Activated CD8-positive, alpha-beta memory T cell treated with anti-CD3 and anti-CD28 coated beads, Interleukin-2, amount 50 U/mL, for 4 hours (primary cell): ENCODE measurements at regions not wholly inside any gene's neighbourhood (a gene's known extent, or its start where the extent isn't known, plus 50 kb on each side); places are given as distances from the start of the nearest gene placed in this dataset.
"Not testable (repeated sequence)": the region's sequence is repeated elsewhere in the genome, so short reads cannot be mapped to it uniquely, and the experiment has no call there.

Source experiments
- DNase-seq: peaks from one replicate; pipeline ENCODE4 v3.0.0-alpha.2; 2020

DNA sequence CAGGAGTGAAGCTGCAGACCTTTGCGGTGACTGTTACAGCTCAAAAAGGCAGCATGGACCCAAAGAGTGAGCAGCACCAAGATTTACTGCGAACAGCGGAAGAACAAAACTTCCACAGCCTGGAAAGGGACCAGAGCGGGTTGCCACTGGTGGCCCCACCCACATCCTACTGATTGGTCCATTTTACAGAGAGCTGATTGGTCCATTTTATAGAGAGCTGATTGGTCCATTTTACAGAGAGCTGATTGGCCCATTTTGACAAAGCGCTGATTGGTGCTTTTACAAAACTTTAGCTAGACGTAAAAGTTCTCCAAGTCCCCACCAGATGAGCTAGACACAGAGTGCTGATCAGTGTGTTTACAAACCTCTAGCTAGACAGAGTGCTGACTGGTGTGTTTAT lies 134.2 kb upstream of the FRG1 start:
- no peak for DNase-seq

DNA sequence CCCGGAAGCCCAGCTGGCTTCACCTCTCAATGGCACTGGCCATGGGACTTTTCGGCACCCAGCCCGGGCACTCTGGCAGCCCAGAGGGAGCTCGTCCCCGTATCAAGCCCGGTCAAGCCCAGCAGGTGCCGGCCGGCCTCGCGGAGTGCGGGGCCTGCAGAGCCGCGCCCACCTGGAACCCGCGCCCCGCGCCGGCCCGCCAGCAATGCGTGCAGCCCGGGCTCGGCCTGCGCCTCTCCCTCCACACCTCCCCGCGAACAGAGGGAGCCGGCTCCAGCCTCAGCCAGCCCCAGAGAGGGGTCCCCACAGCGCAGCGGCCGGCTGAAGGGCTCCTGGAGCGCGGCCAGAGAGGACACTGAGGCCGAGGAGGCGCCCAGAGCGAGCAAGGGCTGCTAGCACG lies 133.6 kb upstream of the FRG1 start:
- no peak for DNase-seq

DNA sequence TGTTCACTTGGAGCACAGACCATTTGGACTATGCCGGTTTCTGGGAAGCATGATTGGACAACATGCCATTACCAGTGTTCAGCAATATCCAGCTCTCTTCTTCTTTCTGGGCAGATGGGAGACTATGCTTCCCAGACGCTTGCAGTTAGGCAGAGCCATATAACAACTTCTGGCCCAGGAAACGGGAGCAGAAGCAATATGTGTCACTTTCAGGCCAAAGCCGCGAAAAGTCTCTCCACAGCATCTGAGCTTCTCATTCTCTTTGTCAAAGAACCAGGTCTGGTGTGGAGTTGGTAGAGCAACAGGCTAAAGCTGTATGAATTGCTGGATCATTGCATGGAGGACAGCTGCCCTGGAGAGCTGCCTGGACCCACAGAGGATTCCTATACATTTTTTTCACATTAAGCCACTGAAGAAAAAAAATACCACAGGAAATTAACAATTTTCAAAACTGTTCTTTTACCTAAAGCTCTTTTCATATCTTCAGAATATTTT lies 131.4 kb upstream of the FRG1 start:
- DNase-seq: no peak

DNA sequence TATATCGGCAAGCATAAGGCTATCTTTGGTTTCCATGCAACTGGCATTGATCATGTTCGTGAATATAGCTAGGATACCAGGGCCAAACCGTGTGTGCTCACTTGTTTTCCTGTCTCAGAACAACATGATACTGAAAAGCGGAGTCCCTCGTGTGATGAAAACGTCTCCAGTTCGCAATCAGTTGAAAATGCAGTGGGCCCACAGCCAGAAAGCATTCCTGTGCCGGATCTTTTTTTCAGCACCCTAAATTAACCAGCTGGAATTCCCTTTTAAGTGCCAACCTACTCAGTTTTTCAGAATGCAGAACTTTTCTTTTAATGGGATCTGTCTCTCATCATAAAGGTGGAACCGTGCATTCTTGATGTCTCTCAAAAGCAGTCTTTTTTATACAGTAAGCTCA lies 130.8 kb upstream of the FRG1 start:
- no peak for DNase-seq

DNA sequence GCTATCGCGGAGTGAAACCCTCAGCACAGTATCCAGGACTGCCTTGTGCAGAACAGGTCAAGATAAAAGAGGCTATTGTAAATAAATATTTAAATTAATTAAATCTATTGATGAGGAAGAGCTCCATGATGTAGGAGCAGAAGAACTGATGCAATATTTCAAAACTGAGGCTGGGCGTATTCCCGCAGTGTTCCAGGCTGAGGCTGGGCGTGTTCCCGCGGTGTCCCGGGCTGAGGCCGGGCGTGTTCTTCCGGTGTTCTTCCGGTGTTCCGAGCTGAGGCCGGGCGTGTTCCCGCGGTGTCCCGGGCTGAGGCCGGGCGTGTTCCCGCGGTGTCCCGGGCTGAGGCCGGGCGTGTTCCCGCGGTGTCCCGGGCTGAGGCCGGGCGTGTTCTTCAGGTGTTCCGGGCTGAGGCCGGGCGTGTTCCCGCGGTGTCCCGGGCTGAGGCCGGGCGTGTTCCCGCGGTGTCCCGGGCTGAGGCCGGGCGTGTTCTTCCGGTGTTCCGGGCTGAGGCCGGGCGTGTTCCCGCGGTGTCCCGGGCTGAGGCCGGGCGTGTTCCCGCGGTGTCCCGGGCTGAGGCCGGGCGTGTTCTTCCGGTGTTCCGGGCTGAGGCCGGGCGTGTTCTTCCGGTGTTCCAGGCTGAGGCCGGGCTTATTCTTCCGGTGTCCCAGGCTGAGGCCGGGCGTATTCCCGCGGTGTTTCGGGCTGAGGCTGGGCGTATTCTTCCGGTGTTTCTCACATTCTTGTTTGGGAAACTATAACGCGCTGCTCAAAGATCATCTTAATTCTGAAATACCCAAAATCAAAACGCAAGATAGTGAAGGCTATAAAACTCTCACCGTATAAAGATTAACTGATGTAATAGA lies 130.1 kb upstream of the FRG1 start:
- not testable (repeated sequence) for DNase-seq

DNA sequence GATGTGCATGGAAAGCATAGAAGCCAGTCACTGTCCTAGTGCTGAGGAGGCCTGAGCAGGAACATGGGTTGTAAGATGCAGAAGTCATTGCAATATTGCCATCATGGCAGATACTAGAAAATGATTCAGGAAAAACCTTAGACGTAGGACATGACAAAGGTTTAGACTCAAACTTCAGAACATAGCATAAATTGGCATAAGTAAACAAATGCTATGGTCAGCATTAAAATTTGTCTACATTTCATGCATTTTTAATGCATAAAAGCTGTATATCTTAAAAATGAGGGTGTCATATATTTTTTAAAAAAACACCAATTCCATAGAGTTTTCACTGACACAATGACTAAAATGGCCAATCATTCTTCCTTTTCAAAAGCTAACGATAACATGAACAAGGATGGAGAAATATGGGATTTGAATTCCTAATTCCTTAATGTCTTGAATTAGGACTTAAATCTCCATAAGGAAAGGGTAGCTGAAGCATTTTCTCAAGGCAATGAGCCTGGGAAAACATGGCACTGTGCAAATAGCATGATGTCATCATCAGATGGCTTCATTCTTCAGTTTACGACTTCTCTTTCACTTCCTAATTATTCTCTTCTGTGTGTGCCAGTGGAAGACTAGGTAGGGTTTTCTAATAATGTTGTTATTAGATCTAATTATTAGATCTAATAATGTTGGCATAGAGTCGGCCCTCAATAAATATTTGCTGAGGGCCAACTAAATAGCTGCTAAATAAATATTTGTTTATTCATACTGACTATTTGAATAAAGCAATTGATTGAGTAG lies 125.1 kb upstream of the FRG1 start:
- DNase-seq: no peak

DNA sequence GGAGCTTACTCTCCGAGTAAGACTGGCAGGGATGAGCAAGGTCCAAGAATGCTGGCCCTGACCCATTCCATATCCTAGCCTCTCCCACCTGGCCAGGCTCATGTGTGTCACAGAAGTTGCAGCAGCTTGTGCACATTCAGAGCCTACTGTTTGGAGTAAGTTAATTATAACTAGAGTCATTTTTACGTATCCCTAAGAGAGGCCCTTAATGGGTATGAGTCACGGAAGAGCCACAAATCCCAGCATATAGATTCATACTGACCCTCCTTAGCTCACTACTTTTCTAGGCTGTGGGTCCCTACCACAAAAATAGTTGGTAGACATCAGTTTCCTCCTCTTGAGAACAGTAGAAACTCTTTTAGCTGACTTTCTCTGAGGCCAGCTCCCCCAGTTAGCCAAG lies 118.3 kb upstream of the FRG1 start:
- no peak for DNase-seq

DNA sequence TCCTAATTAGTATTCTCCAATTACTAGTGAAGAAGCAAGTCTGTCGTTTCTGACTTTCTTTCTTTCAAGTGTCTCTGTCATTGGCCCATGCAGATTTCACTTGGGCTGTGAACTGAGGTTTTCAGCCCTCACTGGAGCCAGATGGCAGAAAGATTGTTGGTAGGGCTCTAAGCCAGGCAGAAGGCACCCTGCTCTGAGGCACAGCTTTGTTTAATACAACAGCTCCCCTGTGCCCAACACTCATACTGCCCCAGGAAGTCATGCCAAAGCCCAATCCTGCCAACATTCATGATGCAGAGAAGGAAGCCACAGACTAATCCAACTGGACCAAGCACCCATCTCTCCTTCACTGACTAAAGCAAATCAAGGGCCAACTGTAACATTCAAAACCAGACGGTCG lies 117.1 kb upstream of the FRG1 start:
- DNase-seq: no peak

DNA sequence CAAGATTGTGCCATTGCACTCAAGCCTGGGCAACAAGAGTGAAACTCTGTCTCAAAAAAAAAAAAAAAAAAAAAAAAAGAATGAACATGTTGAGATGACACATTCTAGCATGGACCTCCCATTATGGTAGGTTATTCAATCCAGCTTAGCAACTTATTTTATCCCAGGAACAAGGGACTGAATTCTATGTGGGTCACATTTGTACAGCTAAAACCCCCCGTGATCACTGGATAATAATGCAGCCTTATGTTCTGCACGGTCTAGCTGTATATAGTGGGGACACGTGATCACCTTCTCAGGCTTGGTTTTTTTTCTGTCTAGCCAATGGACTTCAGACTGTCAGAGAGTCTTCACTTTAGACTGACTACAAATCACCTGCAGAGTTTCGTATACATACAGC lies 115.2 kb upstream of the FRG1 start:
- no peak for DNase-seq

DNA sequence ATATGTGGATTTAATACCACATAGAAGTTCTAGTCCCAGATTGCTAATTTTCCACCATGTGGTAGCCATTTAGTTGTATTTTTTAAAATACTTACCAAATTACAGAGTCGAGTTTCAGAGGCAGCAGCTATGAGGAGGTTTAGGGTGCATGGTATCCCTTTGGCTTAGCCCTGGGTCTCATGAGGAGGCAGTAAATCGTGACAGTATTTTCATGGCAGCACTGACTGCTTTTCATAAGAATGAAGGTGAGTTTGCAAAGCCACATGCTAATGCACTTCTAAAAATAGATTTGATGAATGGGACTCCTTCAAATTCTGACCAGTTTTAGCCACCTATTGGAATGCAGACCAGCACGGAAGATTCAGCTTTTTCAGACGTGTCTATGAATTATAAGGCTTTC lies 114.0 kb upstream of the FRG1 start:
- DNase-seq: no peak

DNA sequence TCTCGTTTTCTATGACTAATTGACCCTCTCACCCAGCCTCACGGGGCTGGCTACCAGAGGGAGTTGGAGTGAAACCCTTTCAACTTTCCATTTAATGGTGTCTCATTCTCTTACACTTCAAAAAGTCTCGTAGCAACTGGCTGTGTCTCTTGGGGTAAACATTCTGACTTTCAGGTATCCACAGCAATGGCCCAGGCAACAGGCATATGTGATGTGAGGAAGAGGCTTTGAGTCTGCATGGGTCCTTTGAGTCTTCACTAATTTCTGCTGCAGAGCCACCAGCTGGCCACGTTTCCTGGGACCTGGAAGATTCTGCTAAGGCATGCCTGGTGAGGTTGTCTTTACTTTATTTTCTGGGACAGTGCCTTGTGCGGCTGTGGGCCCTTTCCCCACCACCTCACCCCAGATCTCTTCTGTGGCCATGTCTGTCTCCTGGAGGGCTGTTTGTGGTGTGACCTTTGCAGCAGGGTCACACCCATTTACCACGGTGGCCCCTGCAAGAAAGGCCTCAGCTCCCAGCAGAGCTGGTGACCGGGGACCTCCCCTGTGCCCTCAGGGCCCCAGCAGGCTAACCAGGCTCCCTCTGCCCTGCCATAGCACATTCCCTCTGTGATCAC lies 112.5 kb upstream of the FRG1 start:
- no peak for DNase-seq

DNA sequence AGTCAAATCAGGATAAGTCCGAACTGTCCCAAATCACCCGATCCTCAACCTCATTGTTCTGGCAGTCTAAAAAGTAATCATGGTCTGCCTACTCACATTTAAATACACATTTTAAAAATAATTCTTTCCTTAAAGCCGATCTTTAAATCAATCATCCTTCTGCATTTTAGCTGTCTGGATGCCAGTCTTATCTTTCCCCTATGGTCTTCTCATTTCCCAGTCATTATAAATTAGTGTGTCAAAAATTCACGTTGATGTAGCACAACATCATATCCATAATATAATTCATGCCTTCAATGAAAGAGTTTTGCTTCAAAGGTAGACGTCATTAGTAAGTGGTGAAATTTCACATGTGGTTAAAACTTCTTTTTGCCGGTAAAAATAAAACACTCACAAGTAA lies 108.1 kb upstream of the FRG1 start:
- no peak for DNase-seq

DNA sequence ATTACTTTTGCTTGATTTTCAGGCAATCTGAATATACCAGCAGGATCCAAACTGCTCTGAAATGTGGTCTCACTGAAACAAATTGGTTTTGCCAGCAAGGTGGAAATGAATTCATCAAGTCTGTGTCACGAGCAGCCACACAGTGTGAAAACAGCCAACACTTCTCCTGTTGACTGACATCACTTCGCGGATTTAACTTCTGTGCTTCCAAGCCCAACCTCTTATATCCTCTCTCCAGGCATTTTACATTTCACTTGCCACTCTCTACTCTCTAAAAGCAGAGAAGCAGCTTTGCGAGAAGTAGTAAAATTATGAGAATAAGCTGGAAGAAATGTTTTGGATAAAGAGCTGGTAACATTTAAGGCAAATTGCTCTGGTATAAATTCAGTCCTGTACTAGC lies 106.1 kb upstream of the FRG1 start:
- no peak for DNase-seq

DNA sequence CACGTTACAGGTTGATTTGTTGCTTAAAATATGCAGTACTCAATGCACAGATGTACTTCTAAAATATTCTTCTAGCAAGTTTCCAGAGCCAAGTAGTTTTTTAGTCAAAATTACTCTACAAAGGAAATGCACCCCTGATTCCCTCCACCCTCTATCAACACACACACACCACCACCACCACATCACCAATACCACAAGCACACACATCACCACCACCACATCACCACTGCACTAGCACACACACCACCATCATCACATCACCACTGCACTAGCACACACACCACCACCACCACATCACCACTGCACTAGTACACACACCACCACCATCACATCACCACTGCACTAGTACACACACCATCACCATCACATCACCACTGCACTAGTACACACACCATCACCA lies 105.2 kb upstream of the FRG1 start:
- no peak for DNase-seq

DNA sequence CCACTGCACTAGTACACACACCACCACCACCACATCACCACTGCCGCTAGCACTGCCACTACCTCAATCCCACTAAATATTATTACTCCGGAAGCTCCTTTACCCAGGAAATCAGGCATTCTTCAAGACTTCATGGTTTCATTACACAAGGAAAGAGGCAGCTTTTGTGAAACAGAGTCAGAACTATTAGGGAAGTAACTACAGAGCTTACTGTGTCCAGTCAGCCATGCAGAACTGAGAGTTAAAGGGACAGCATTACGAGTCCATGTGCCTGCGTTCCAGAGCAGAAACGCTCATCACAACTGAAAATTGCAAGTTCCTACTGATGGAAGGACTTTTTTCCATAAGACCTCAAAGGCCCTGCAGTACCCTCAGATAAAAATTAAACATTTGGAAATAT lies 103.2 kb upstream of the FRG1 start:
- DNase-seq: no peak

DNA sequence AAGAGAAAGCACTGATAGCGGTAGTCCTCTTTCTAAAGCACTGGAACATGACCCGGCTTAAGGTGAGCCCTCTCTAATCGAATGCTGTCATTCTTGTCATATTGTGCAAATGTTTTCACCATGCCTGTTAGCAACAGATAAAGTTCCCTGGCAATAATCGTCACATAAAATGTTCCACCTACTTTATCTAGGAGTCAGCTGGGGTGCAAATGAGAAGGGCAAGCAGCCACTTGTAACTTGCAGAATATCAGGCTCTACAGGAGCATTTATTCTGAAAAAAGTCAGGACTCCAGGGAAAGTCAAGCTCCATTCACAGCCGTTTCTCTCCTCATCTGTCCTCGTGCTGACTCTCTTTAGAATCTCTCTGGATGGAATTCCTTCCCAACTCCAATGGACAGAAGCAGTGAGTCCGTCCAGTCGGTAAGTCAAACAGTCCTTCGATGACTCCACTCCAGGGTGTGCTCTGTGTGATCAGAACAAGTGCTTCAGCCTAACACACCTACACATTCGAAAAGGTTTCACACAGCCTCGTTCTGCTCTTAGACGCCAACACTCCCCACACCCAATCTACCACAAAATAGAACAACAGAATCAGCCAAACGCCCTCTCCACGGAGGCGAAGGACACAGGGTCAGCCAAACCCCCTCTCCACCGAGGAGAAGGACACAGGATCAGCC lies 101.7 kb upstream of the FRG1 start:
- no peak for DNase-seq

DNA sequence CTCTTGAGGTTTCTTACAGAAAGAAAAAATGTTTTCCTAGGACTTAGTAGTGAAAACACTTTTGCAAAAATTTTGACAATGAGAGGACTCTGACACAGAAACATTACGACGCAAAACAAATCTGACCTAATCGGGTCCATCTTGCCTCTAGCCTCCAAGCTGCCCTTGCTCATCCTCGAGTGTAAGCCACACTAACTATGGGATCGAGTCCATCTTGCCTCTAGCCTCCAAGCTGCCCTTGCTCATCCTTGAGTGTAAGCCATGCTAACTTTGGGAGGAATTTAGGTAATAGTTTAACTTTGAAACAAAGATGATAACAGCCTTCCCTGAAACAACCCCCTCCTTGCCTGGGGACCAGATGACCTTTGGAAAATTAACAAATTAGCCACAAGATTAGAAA lies 100.3 kb upstream of the FRG1 start:
- DNase-seq: no peak

DNA sequence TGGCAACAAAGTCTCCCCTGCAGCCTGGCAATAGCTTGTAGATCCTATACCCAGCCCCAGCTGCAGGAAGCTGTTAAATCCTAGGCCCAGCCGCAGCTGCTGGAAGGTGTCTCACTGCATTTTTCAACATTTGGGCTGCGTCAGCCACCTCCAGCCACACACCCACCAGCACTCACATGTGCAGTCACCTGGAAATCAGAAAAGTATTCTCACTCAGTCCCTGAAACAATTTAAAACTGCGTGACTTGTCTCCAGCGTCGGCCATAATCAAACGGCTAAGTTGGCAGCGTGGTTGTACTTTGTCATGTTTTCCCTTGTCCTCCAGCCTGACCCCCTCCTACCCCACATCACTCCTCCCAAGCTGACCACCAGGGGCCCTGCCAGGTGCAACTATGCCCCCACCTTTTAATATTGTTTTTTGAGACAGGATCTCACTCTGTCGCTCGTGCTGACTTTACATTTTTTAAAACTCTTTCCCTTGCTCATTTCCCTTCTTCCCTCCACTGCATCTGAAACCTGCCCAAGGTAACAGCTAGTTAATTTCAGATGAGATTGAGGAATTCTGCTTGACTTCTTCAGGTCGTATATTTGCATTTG lies 97.2 kb upstream of the FRG1 start:
- no peak for DNase-seq

DNA sequence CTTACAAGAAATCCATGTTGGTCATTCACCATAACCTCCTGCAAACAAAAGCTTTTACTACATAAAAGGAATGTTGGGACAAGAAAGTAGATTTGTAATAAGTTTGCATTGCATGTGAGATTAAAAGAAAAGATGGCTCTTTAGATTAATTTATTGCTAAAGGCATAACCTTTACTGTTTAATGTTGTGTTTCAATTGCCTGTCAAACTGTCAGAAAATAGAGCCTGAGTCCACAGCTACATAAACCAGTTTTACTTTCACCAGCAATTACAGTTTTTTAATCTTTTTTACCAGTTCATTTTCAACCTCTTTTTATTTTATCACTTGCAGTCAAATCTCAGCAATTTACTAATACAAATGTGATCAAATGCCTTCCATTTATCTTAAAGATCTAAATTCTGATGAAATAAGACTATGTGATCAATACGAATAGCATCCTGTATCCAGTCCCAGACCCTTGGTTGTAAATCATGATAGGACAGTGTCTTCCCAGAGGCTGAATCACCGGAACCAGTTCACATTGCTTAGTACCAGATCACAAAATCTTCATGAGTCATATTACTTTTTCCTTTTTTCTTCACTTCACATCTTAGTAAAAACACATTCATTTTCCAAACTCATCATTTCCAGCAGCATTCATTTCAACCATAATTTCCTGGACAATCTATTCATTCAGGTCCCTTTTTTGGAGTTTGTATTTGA lies 95.4 kb upstream of the FRG1 start:
- DNase-seq: no peak

DNA sequence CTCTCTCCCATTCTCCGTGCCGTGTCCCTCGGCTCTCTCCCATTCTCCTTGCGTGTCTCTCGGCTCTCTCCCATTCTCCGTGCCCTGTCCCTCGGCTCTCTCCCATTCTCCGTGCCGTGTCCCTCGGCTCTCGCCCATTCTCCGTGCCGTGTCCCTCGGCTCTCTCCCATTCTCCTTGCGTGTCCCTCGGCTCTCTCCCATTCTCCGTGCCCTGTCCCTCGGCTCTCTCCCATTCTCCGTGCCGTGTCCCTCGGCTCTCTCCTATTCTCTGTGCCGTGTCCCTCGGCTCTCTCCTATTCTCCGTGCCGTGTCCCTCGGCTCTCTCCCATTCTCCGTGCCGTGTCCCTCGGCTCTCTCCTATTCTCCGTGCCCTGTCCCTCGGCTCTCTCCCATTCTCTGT lies 94.6 kb upstream of the FRG1 start:
- not testable (repeated sequence) for DNase-seq

DNA sequence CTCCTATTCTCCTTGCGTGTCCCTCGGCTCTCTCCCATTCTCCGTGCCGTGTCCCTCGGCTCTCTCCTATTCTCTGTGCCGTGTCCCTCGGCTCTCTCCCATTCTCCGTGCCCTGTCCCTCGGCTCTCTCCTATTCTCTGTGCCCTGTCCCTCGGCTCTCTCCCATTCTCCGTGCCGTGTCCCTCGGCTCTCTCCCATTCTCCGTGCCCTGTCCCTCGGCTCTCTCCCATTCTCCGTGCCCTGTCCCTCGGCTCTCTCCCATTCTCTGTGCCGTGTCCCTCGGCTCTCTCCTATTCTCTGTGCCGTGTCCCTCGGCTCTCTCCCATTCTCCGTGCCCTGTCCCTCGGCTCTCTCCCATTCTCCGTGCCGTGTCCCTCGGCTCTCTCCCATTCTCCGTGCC lies 94.1 kb upstream of the FRG1 start:
- not testable (repeated sequence) for DNase-seq

DNA sequence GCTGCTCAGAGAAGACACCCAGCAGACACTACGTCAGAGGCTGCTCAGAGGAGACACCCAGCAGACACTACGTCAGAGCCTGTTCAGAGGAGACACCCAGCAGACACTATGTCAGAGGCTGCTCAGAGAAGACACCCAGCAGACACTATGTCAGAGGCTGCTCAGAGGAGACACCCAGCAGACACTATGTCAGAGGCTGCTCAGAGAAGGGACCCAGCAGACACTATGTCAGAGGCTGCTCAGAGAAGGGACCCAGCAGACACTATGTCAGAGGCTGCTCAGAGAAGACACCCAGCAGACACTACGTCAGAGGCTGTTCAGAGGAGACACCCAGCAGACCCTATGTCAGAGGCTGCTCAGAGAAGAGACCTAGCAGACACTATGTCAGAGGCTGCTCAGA lies 92.0 kb upstream of the FRG1 start:
- DNase-seq: not testable (repeated sequence)
